ENCODE measurements at regions not wholly inside any gene's neighbourhood (a gene's known extent, or its start where the extent isn't known, plus 50 kb on each side); places are given as distances from the start of the nearest gene placed in this dataset.

GRCh38 chr9:105911104-105911911 is 217.0 kb downstream of the TMEM38B start:
- Histone ChIP-seq H3K27ac (peak overlapping the region; percentile 28), H3K4me3 (no peak overlapping the region), H3K9me2 (replicated peaks; ENCODE audit: insufficient read depth) (no peaks in the 10 kb centered on the region), H3K79me2 (no peaks in the 10 kb centered on the region), H3K27me3 (no peaks in the 10 kb centered on the region), H3K36me3 (replicated peaks; ENCODE audit: insufficient read depth, low read depth) (no peaks in the 10 kb centered on the region), H3K4me1 (ENCODE audit: insufficient read depth) (peaks cover 17% of the 10 kb centered on the region), H2AFZ (no peak overlapping the region), H4K20me1 (ENCODE audit: insufficient read depth, poor library complexity, severe bottlenecking) (no peaks in the 10 kb centered on the region), H3K9me3 (ENCODE audit: low read depth) (no peaks in the 10 kb centered on the region), H3K4me2 (peak overlapping the region; percentile 52)
- DNase-seq (ENCODE audit: low spot score), result no peak
- 33% methylated on average over 5 of the region's 5 CpGs for WGBS (ENCODE audit: low lambda C conversion rate, missing lambda C conversion rate)
- TF ChIP-seq EZH2phosphoT487 (IDR thresholded peaks at IDR 0.05; ENCODE audit: low read depth, severe bottlenecking, unreplicated experiment), result no peak
- no peak for TF ChIP-seq CTCF (IDR thresholded peaks at IDR 0.05; ENCODE audit: poor library complexity)
- TF ChIP-seq EZH2 (IDR thresholded peaks at IDR 0.05; ENCODE audit: borderline replicate concordance), result no peak

- Histone ChIP-seq H3K4me2 (peak overlapping the region; percentile 52), H3K9me3 (ENCODE audit: low read depth) (no peaks in the 10 kb centered on the region), H3K9me2 (replicated peaks; ENCODE audit: insufficient read depth) (no peaks in the 10 kb centered on the region), H3K4me3 (no peak overlapping the region), H3K4me1 (ENCODE audit: insufficient read depth) (peaks cover 17% of the 10 kb centered on the region), H2AFZ (no peak overlapping the region), H3K27ac (peak overlapping the region; percentile 7), H3K36me3 (replicated peaks; ENCODE audit: insufficient read depth, low read depth) (no peaks in the 10 kb centered on the region), H3K27me3 (no peaks in the 10 kb centered on the region), H4K20me1 (ENCODE audit: insufficient read depth, poor library complexity, severe bottlenecking) (no peaks in the 10 kb centered on the region), H3K79me2 (no peaks in the 10 kb centered on the region)
- 83% methylated on average over 1 of the region's 1 CpG for WGBS (ENCODE audit: low lambda C conversion rate, missing lambda C conversion rate)
- DNase-seq (ENCODE audit: low spot score), result no peak
- TF ChIP-seq CTCF (IDR thresholded peaks at IDR 0.05; ENCODE audit: poor library complexity) (no peak), EZH2phosphoT487 (IDR thresholded peaks at IDR 0.05; ENCODE audit: low read depth, severe bottlenecking, unreplicated experiment) (no peak), EZH2 (IDR thresholded peaks at IDR 0.05; ENCODE audit: borderline replicate concordance) (no peak)
Observed at GRCh38 chr9:105912157-105912862, 218.0 kb downstream of the TMEM38B start.

GRCh38 chr9:105912863-105913516 is 218.6 kb downstream of the TMEM38B start:
- Histone ChIP-seq H3K27me3 (no peaks in the 10 kb centered on the region), H3K9me2 (replicated peaks; ENCODE audit: insufficient read depth) (no peaks in the 10 kb centered on the region), H3K4me2 (no peak overlapping the region), H3K9me3 (ENCODE audit: low read depth) (no peaks in the 10 kb centered on the region), H3K36me3 (replicated peaks; ENCODE audit: insufficient read depth, low read depth) (no peaks in the 10 kb centered on the region), H4K20me1 (ENCODE audit: insufficient read depth, poor library complexity, severe bottlenecking) (no peaks in the 10 kb centered on the region), H3K27ac (peak overlapping the region; percentile 22), H3K4me3 (no peak overlapping the region), H2AFZ (no peak overlapping the region), H3K79me2 (no peaks in the 10 kb centered on the region), H3K4me1 (ENCODE audit: insufficient read depth) (peaks cover 17% of the 10 kb centered on the region)
- peak; percentile 40 for DNase-seq (ENCODE audit: low spot score)
- WGBS (ENCODE audit: low lambda C conversion rate, missing lambda C conversion rate), result 78% methylated on average over 8 of the region's 8 CpGs
- no peak for TF ChIP-seq CTCF (IDR thresholded peaks at IDR 0.05; ENCODE audit: poor library complexity)
- TF ChIP-seq EZH2 (IDR thresholded peaks at IDR 0.05; ENCODE audit: borderline replicate concordance), result no peak
- no peak for TF ChIP-seq EZH2phosphoT487 (IDR thresholded peaks at IDR 0.05; ENCODE audit: low read depth, severe bottlenecking, unreplicated experiment)

Measured in hepatocyte (in vitro differentiated cells).